Endothelial cell of umbilical vein (primary cell): ENCODE measurements at regions not wholly inside any gene's neighbourhood (a gene's known extent, or its start where the extent isn't known, plus 50 kb on each side); places are given as distances from the start of the nearest gene placed in this dataset.

Experiments used
- BruUV-seq: library from RNA; stranded (reverse); fragments of 400-500 nt; replicated peaks from 2 replicates; lab custom pipeline; 2021; lab: Mats Ljungman, UMichigan
- CTCF ChIA-PET: fragments of 300-600, 350-600 bp; sonication (Branson Sonifier 250); formaldehyde crosslinking; loops from one replicate; lab custom pipeline; 2021; ENCODE audit warnings: antibody characterized with exemption, inconsistent platforms; lab: Charles Lee
- POLR2A ChIA-PET: fragments of 300-600, 350-600 bp; sonication (Branson Sonifier 250); formaldehyde crosslinking; loops from one replicate; lab custom pipeline; 2021; ENCODE audit warnings: antibody characterized with exemption, inconsistent platforms; lab: Charles Lee
- DNase-seq: peaks from one replicate; pipeline ENCODE4 v3.0.0-alpha.2; 2011; ENCODE audit warnings: low read depth, low spot score
- FAIRE-seq: peaks from 2 replicates; lab custom pipeline; 2011; peaks lifted over from hg19 to GRCh38; lab: Jason Lieb, UNC
- H2AFZ ChIP-seq: 2 replicates; pipeline ENCODE4 v1.6.0; 2012; ENCODE audit warnings: low read depth, low read length, control low read depth, inconsistent platforms
- H3K27ac ChIP-seq: 2 replicates; pipeline ENCODE4 v1.5.1; 2011; ENCODE audit warnings: low read depth, mild to moderate bottlenecking, control low read depth, low read length, moderate library complexity; ENCODE audit not compliant: insufficient read depth
- H3K27me3 ChIP-seq, 2 experiments: 2 replicates each; pipeline versions ENCODE4 v1.6.0 to v1.6.1; 2011; ENCODE audit warnings: low read length in 2 of 2, mixed read lengths in 1 of 2; ENCODE audit not compliant: control insufficient read depth in 2 of 2, insufficient read depth in 2 of 2
- H3K36me3 ChIP-seq, 2 experiments: 2 replicates in 1 of 2; 3 replicates in 1 of 2; pipeline ENCODE4 v1.5.1; 2011; ENCODE audit warnings: low read length in 2 of 2, mild to moderate bottlenecking in 1 of 2, moderate library complexity in 1 of 2; ENCODE audit not compliant: control insufficient read depth in 2 of 2, insufficient read depth in 2 of 2; ENCODE audit errors: extremely low read depth in 1 of 2
- H3K4me1 ChIP-seq: 3 replicates; pipeline ENCODE4 v1.5.1; 2011; ENCODE audit warnings: mild to moderate bottlenecking, low read length; ENCODE audit not compliant: control insufficient read depth, insufficient read depth; ENCODE audit errors: extremely low read depth
- H3K4me2 ChIP-seq: 2 replicates; pipeline ENCODE4 v1.6.1; 2011; ENCODE audit warnings: low read length, control low read depth, mixed read lengths; ENCODE audit not compliant: insufficient read depth
- H3K4me3 ChIP-seq, 3 experiments: fragments of 200-600 bp in 1 of 3; sonication (generic), shearing (Covaris generic) in 1 of 3; replicated peaks in 1 of 3; 2 replicates each; pipeline ENCODE4 v1.5.1; 2011 to 2016; ENCODE audit warnings: control low read depth in 3 of 3, low read length in 3 of 3, mild to moderate bottlenecking in 2 of 3, inconsistent platforms in 1 of 3, low read depth in 1 of 3, moderate library complexity in 1 of 3; ENCODE audit not compliant: insufficient read depth in 1 of 3
- H3K79me2 ChIP-seq: 2 replicates; pipeline ENCODE4 v1.6.0; 2012; ENCODE audit warnings: low read length, inconsistent platforms; ENCODE audit not compliant: control insufficient read depth, insufficient read depth
- H3K9ac ChIP-seq: replicated peaks from 2 replicates; pipeline ENCODE3; 2011; ENCODE audit warnings: low read length, control low read depth; ENCODE audit not compliant: insufficient read depth; ENCODE audit errors: extremely low read depth
- H3K9me1 ChIP-seq: replicated peaks from 3 replicates; pipeline ENCODE4 v1.6.0; 2011; ENCODE audit warnings: mild to moderate bottlenecking, low read length; ENCODE audit not compliant: control insufficient read depth, insufficient read depth; ENCODE audit errors: extremely low read depth
- H3K9me3 ChIP-seq: replicated peaks from 2 replicates; pipeline ENCODE4 v1.5.1; 2012; ENCODE audit warnings: low read length, inconsistent platforms; ENCODE audit not compliant: control insufficient read depth, insufficient read depth
- H4K20me1 ChIP-seq: replicated peaks from 2 replicates; pipeline ENCODE3; 2011; ENCODE audit warnings: mild to moderate bottlenecking, low read length; ENCODE audit not compliant: control insufficient read depth, insufficient read depth; ENCODE audit errors: extremely low read depth
- EZH2 ChIP-seq: IDR thresholded peaks from 2 replicates; pipeline ENCODE4 v1.6.1; 2012; ENCODE audit warnings: borderline replicate concordance, low read depth, mild to moderate bottlenecking, moderate library complexity, low read length, inconsistent platforms; ENCODE audit not compliant: severe bottlenecking
- FOS ChIP-seq: IDR thresholded peaks from 2 replicates; pipeline ENCODE4 v1.6.1; 2011; ENCODE audit warnings: mild to moderate bottlenecking, low read length, moderate library complexity, borderline replicate concordance; ENCODE audit not compliant: insufficient read depth
- GATA2 ChIP-seq: IDR thresholded peaks from 2 replicates; pipeline ENCODE4 v1.7.0; 2011; ENCODE audit warnings: low read depth, mild to moderate bottlenecking, moderate library complexity, mixed read lengths, low read length; ENCODE audit not compliant: insufficient read length, insufficient read depth
- JUN ChIP-seq: IDR thresholded peaks from 2 replicates; pipeline ENCODE4 v1.6.1; 2011; ENCODE audit warnings: borderline replicate concordance, low read depth; ENCODE audit not compliant: insufficient read length, insufficient read depth
- MYC ChIP-seq: IDR thresholded peaks from one replicate; pipeline ENCODE4 v1.6.1; 2011; ENCODE audit warnings: mild to moderate bottlenecking, low read depth, low read length
- POLR2A ChIP-seq: IDR thresholded peaks from 2 replicates; pipeline ENCODE4 v1.6.1; 2012; ENCODE audit warnings: low read depth, mild to moderate bottlenecking, control low read depth, low read length
- POLR2AphosphoS5 ChIP-seq: IDR thresholded peaks from 2 replicates; pipeline ENCODE4 v1.6.1; 2012; ENCODE audit warnings: low read depth, mild to moderate bottlenecking, control low read depth, low read length, moderate library complexity; ENCODE audit not compliant: insufficient read depth
- dilution Hi-C: fragments of 300-500 bp; cut with MboI; formaldehyde crosslinking; loops from one replicate; pipeline ENCODE4 v1.15.0; 2019; ENCODE audit warnings: low sequenced_read_pairs; ENCODE audit not compliant: extremely low pct_ligation_motif_present
- intact Hi-C: fragments of 100-400 bp; cut with micrococcal nuclease; formaldehyde crosslinking; loops from one replicate; pipeline ENCODE4 v1.10.0; 2022
- TF ChIP-seq, protein P1 (sequence below), 2 donors: IDR thresholded peaks; 1 replicate in 1 of 2; 2 replicates in 1 of 2; pipeline ENCODE4 v1.5.1; 2011; ENCODE audit warnings: low read length in 2 of 2, mild to moderate bottlenecking in 2 of 2, moderate library complexity in 2 of 2, control low read depth in 1 of 2, inconsistent platforms in 1 of 2, low read depth in 1 of 2; ENCODE audit not compliant: insufficient read depth in 1 of 2; ENCODE audit errors: extremely low read depth in 1 of 2
- TF ChIP-seq, protein P2 (sequence below): IDR thresholded peaks from 2 replicates; pipeline ENCODE4 v1.6.1; 2011; ENCODE audit not compliant: insufficient read depth, insufficient read length

DNA sequence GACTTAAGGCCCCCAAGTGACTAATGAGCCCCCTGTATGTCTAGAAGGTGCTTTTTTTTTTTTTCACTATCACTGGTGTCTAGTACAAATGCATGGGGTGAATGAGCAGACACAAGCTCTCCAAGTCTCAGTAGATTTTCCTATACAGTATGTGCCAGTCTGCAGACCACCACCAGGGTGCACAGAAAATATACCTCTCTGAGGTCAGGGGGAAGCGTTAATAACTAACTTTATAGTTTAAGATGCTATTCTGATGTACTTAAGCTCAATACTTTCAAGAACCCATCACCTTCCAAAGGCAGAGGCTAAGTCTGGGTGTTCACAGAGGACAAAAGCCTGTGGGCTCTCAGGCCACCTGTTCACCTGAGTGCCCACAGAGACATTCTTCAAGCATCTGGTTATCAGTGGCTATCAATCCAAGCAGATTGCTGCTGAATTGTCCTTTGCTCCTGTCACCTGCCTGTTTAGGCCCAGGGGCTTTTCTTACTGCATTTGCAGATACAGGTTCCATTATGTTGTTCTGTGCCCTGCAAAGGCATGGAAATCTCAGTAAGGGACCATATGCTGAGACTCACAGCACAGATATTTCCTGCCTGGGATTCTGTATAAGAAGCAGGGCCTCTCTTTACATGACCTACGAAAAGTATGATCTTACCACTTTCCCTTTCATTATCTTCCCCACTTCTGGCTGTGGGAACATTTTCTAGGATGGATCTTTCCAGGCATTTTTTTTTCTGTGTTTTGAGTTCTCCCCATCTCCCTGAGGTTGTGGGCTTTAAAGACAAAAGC, 534.6 kb downstream of the TNS1 start:
- H3K4me2 ChIP-seq: no peak overlapping the region
- H3K79me2 ChIP-seq: no peaks in the 10 kb centered on the region
- H4K20me1 ChIP-seq: no peaks in the 10 kb centered on the region
- no peaks in the 10 kb centered on the region for H3K4me1 ChIP-seq
- intact Hi-C loops (no loop called here), dilution Hi-C loops (no loop called here)
- H3K9ac ChIP-seq: no peak overlapping the region
- no peaks in the 10 kb centered on the region for H3K9me3 ChIP-seq
- CTCF ChIA-PET: no interaction called here
- no peaks in the 10 kb centered on the region for H3K27me3 ChIP-seq
- POLR2A ChIA-PET: no interaction called here
- TF ChIP-seq POLR2AphosphoS5 (no peak), FOS (no peak), MYC (no peak), GATA2 (no peak), POLR2A (no peak), JUN (no peak), EZH2 (no peak)
- TF ChIP-seq, protein P1, sequence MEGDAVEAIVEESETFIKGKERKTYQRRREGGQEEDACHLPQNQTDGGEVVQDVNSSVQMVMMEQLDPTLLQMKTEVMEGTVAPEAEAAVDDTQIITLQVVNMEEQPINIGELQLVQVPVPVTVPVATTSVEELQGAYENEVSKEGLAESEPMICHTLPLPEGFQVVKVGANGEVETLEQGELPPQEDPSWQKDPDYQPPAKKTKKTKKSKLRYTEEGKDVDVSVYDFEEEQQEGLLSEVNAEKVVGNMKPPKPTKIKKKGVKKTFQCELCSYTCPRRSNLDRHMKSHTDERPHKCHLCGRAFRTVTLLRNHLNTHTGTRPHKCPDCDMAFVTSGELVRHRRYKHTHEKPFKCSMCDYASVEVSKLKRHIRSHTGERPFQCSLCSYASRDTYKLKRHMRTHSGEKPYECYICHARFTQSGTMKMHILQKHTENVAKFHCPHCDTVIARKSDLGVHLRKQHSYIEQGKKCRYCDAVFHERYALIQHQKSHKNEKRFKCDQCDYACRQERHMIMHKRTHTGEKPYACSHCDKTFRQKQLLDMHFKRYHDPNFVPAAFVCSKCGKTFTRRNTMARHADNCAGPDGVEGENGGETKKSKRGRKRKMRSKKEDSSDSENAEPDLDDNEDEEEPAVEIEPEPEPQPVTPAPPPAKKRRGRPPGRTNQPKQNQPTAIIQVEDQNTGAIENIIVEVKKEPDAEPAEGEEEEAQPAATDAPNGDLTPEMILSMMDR (IDR thresholded peaks at IDR 0.05; ENCODE audit: extremely low read depth in 1 of 2, insufficient read depth in 1 of 2, low read depth in 1 of 2, low read length in 2 of 2): no peak
- TF ChIP-seq, protein P2, sequence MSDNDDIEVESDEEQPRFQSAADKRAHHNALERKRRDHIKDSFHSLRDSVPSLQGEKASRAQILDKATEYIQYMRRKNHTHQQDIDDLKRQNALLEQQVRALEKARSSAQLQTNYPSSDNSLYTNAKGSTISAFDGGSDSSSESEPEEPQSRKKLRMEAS: no peak
- H2AFZ ChIP-seq: no peak overlapping the region
- BruUV-seq: no TSS peak
- no peak overlapping the region for H3K4me3 ChIP-seq
- H3K36me3 ChIP-seq: no peaks in the 10 kb centered on the region
- H3K9me1 ChIP-seq: no peaks in the 10 kb centered on the region
- no peak for DNase-seq
- FAIRE-seq: no peak
- no peak overlapping the region for H3K27ac ChIP-seq
